ENCODE measurements at regions not wholly inside any gene's neighbourhood (a gene's known extent, or its start where the extent isn't known, plus 50 kb on each side); places are given as distances from the start of the nearest gene placed in this dataset.

DNA sequence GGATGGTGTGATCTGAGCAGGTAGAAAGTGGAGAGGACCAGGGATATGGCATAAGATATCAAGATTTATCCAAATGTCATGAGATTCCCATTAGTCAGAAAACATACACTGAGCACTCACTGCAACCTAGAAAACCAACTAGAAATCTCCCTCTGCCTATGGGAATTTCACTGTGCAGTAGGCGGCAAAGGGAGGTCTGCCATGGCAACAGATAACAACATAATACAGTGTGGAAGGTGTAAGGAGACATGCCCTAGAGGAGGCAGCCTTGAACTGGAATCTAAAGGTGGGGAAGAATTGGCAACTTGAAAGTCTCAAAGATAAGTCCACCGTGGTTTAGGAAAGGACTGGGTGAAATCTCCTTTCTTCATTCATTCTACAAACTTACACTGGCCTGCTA lies 238.4 kb downstream of the ATG4C start:
- Mint-ChIP-seq H3K4me3 (no peak overlapping the region), H3K27ac (no peak overlapping the region), H3K36me3 (ENCODE audit: low read depth) (no peaks in the 10 kb centered on the region), H3K9me3 (peaks cover 21% of the 10 kb centered on the region), H3K4me1 (ENCODE audit: low read depth) (no peaks in the 10 kb centered on the region), H3K27me3 (ENCODE audit: insufficient read depth) (0 out of 2 replicates have a peak, but pooled peaks cover 1% of the 10 kb centered on the region)
- TF ChIP-seq, protein P1, sequence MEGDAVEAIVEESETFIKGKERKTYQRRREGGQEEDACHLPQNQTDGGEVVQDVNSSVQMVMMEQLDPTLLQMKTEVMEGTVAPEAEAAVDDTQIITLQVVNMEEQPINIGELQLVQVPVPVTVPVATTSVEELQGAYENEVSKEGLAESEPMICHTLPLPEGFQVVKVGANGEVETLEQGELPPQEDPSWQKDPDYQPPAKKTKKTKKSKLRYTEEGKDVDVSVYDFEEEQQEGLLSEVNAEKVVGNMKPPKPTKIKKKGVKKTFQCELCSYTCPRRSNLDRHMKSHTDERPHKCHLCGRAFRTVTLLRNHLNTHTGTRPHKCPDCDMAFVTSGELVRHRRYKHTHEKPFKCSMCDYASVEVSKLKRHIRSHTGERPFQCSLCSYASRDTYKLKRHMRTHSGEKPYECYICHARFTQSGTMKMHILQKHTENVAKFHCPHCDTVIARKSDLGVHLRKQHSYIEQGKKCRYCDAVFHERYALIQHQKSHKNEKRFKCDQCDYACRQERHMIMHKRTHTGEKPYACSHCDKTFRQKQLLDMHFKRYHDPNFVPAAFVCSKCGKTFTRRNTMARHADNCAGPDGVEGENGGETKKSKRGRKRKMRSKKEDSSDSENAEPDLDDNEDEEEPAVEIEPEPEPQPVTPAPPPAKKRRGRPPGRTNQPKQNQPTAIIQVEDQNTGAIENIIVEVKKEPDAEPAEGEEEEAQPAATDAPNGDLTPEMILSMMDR (IDR thresholded peaks at IDR 0.05), result no peak
- no peak for DNase-seq

DNA sequence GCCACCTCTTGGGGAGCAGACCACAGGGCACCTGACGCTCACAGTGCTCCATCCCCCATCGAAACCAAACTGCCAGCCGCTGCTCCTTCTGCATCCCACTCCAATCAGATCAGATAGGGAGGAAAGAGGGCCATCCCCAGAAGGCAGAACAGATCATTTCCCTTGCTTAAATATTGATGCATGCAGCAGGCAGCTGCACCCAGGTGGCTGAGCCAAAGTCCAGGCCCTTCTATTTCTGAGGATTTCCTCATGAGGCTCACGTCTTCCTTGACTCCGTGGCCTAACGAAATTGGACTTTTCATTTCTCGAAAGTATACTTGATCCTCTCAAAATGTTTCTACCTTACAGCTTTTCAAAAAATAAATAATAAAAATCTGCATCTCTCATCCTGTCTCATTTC lies 239.2 kb downstream of the ATG4C start:
- no peak for DNase-seq
- Mint-ChIP-seq H3K27ac (no peak overlapping the region), H3K4me3 (no peak overlapping the region), H3K9me3 (peaks cover 26% of the 10 kb centered on the region), H3K27me3 (ENCODE audit: insufficient read depth) (peaks cover 1% of the 10 kb centered on the region; the same call in 1 of the 2 replicates), H3K4me1 (ENCODE audit: low read depth) (no peaks in the 10 kb centered on the region), H3K36me3 (ENCODE audit: low read depth) (no peaks in the 10 kb centered on the region)
- TF ChIP-seq, protein P1 (IDR thresholded peaks at IDR 0.05), result no peak

DNA sequence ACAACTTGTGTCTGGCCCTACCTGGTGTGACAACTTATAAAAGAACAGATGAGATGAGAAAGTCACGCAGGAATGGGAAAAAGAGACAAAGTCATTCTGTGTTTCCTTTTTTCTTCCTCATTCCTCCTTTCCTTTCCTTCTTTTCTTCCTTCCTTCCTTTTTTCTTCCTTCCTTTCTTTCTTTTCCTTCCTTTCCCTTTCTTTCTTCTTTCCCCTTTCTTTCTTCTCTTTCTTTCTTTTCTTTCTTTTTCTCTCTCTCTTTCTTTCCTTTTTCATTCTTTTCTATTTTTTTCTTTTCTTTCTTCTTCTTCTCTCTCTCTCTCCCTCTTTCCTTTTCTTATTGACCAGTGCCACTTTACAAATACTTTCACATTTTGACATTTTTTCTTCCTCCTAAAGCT lies 239.7 kb downstream of the ATG4C start:
- Mint-ChIP-seq H3K4me1 (ENCODE audit: low read depth) (no peaks in the 10 kb centered on the region), H3K27me3 (ENCODE audit: insufficient read depth) (peaks cover 1% of the 10 kb centered on the region; the same call in 1 of the 2 replicates), H3K27ac (no peak overlapping the region), H3K4me3 (no peak overlapping the region), H3K36me3 (ENCODE audit: low read depth) (no peaks in the 10 kb centered on the region), H3K9me3 (peaks cover 29% of the 10 kb centered on the region)
- TF ChIP-seq, protein P1 (IDR thresholded peaks at IDR 0.05), result no peak
- DNase-seq, result no peak

DNA sequence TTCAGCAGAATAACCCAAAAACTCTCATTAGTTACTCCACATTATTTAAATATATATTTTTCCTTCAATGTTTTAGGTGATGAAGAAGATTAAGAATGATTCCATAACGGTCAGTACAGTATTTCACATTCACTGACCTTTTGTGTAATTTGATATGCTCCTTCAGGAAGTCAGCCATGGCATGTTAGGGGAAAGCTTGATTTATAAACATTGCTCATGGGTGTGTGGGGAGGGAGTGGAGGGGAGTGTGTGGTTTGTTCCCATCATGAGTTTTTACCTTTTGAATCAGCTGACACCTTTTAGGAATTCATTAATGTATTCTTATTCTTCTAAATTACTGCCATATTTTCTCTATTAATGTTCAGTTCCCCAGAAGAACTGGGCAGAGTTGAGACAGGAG lies 240.2 kb downstream of the ATG4C start:
- no peak for DNase-seq

DNA sequence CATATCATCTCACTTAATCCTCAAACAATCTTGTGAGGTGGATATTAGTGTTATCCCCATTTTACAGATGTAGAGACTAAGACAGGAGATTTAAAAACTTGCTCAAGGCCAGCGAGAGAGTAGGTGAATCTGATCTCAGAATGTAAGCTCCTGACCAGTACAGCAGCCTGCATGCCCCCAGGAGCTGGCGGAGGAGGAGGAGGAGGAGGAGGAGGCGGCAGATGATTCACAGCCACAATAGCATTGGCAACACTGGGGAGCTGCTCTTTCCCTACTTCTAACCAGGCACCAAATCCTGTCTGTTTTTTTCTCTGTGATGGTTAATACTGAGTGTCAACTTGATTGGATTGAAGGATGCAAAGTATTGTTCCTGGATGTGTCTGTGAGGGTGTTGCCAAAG lies 243.2 kb downstream of the ATG4C start:
- DNase-seq, result no peak
- Mint-ChIP-seq H3K4me1 (ENCODE audit: low read depth) (no peaks in the 10 kb centered on the region), H3K4me3 (no peak overlapping the region), H3K9me3 (peaks cover 58% of the 10 kb centered on the region), H3K27ac (no peak overlapping the region), H3K27me3 (ENCODE audit: insufficient read depth) (peaks cover 1% of the 10 kb centered on the region; the same call in 1 of the 2 replicates), H3K36me3 (ENCODE audit: low read depth) (no peaks in the 10 kb centered on the region)
- TF ChIP-seq, protein P1 (IDR thresholded peaks at IDR 0.05), result no peak

More for the DNA sequence above, 240.2 kb downstream of the ATG4C start:
- Mint-ChIP-seq H3K4me3 (no peak overlapping the region), H3K9me3 (peaks cover 34% of the 10 kb centered on the region), H3K36me3 (ENCODE audit: low read depth) (no peaks in the 10 kb centered on the region), H3K27me3 (ENCODE audit: insufficient read depth) (peaks cover 1% of the 10 kb centered on the region; the same call in 1 of the 2 replicates), H3K4me1 (ENCODE audit: low read depth) (no peaks in the 10 kb centered on the region), H3K27ac (no peak overlapping the region)
- TF ChIP-seq, protein P1 (IDR thresholded peaks at IDR 0.05), result no peak

DNA sequence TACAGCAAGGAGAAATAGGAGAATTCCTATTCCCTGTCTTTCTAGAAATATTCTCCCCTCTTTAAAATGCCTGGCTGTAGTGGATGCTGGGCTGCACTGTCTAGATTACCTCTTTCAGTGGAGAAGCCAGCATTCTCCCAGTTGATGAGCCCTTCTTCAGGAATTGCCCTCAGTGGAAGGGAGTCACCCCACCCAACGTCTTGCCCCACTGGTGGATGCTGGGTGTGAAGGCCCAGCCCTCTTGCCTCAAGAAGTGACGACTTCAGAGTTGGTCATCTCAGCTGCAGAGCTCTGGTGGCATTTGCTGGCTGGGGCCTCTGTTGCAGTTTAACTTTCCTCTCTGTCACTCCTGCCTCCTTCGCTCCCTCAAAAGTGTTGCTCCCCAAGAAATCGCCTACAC lies 248.2 kb downstream of the ATG4C start:
- Mint-ChIP-seq H3K4me3 (no peak overlapping the region), H3K27me3 (ENCODE audit: insufficient read depth) (no peaks in the 10 kb centered on the region; the same call in 1 of the 2 replicates), H3K9me3 (peaks cover 51% of the 10 kb centered on the region), H3K4me1 (ENCODE audit: low read depth) (no peaks in the 10 kb centered on the region), H3K27ac (no peak overlapping the region), H3K36me3 (ENCODE audit: low read depth) (no peaks in the 10 kb centered on the region; the same call in 1 of the 2 replicates)
- TF ChIP-seq, protein P1 (IDR thresholded peaks at IDR 0.05), result no peak
- no peak for DNase-seq

All from HFFc6 (cell line).